BE2C (cell line): ENCODE measurements at regions not wholly inside any gene's neighbourhood (a gene's known extent, or its start where the extent isn't known, plus 50 kb on each side); places are given as distances from the start of the nearest gene placed in this dataset.

ENCODE experiments used
- DNase-seq: peaks from one replicate; pipeline ENCODE4 v3.0.0-alpha.2; 2020
- H3K27me3 ChIP-seq: fragments of 250-450 bp; sonication (Bioruptor Pico); 2 replicates; pipeline ENCODE4 v1.5.1; 2020; ENCODE audit warnings: mild to moderate bottlenecking
- H3K36me3 ChIP-seq: fragments of 250-450 bp; sonication (Bioruptor Pico); 2 replicates; pipeline ENCODE4 v1.5.1; 2020; ENCODE audit warnings: mild to moderate bottlenecking
- H3K4me1 ChIP-seq: fragments of 250-450 bp; sonication (Bioruptor Pico); 2 replicates; pipeline ENCODE4 v1.5.1; 2020
- H3K4me3 ChIP-seq: 2 replicates; pipeline ENCODE4 v1.5.1; 2011; ENCODE audit warnings: low read depth, low read length
- H3K9me3 ChIP-seq: fragments of 250-450 bp; sonication (Bioruptor Pico); 2 replicates; pipeline ENCODE4 v1.5.1; 2020
- TF ChIP-seq, protein P1 (sequence below): IDR thresholded peaks from 2 replicates; pipeline ENCODE4 v1.5.1; 2012; ENCODE audit warnings: mild to moderate bottlenecking, low read depth, low read length

DNA sequence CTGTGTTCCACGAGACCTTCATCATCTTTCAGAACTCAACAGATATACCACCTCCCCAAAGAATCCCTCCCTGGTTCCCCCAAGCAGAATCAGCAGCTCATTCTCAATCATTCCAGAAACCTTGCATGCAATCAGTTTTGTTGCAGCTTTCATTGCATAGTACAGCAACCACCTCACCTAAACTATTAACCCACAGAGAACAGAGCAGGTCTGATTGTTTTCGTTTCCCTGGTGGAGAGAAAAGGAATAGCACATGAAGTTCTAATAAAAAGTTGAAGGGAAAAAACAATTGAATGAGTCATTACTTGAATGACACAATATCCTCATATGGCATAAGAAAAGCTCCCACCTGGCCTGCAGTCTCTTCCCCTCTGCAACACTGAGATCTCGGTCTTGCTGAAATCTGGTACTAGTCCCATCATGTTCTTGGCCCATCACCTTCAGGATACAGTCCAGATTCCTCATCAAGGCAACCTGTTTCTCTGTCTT, 147.1 kb upstream of the GDF10 start:
- TF ChIP-seq, protein P1, sequence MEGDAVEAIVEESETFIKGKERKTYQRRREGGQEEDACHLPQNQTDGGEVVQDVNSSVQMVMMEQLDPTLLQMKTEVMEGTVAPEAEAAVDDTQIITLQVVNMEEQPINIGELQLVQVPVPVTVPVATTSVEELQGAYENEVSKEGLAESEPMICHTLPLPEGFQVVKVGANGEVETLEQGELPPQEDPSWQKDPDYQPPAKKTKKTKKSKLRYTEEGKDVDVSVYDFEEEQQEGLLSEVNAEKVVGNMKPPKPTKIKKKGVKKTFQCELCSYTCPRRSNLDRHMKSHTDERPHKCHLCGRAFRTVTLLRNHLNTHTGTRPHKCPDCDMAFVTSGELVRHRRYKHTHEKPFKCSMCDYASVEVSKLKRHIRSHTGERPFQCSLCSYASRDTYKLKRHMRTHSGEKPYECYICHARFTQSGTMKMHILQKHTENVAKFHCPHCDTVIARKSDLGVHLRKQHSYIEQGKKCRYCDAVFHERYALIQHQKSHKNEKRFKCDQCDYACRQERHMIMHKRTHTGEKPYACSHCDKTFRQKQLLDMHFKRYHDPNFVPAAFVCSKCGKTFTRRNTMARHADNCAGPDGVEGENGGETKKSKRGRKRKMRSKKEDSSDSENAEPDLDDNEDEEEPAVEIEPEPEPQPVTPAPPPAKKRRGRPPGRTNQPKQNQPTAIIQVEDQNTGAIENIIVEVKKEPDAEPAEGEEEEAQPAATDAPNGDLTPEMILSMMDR, result peak; percentile 41
- DNase-seq, result no peak
- Histone ChIP-seq H3K27me3 (no peaks in the 10 kb centered on the region), H3K4me1 (no peaks in the 10 kb centered on the region), H3K36me3 (no peaks in the 10 kb centered on the region), H3K4me3 (no peak overlapping the region), H3K9me3 (no peaks in the 10 kb centered on the region)

GRCh38 chr10:47154762-47155161, 145.2 kb upstream of the GDF10 start:
- Histone ChIP-seq H3K4me1 (no peaks in the 10 kb centered on the region), H3K4me3 (no peak overlapping the region), H3K27me3 (no peaks in the 10 kb centered on the region), H3K9me3 (no peaks in the 10 kb centered on the region), H3K36me3 (no peaks in the 10 kb centered on the region)
- TF ChIP-seq, protein P1, result no peak
- DNase-seq, result no peak

DNA sequence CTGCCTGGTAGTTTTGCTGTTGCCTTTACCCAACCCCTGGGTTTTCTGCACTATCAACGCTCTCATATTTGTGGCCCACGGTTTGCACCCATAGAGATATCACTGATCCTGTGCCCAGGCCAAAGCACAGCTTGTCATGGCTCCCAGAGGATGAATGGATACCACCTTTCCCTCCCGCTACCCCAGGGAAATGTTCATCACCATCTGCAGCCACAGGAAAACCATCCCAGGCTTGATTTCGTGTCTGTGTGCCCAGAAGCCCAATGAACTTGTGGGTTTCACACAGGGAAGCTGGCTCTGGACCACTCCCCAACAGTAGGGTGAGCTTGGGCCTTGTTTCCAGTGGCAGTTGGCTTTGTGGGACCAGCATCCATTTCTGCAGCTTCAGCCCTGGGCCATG, 143.1 kb upstream of the GDF10 start:
- H3K36me3 ChIP-seq, result no peaks in the 10 kb centered on the region
- DNase-seq, result no peak

GRCh38 chr10:47158116-47159071, 141.6 kb upstream of the GDF10 start:
- TF ChIP-seq, protein P1, result no peak
- Histone ChIP-seq H3K27me3 (no peaks in the 10 kb centered on the region), H3K9me3 (no peaks in the 10 kb centered on the region), H3K4me3 (no peak overlapping the region), H3K36me3 (no peaks in the 10 kb centered on the region), H3K4me1 (no peaks in the 10 kb centered on the region)
- DNase-seq, result no peak

More for the DNA sequence above, 143.1 kb upstream of the GDF10 start:
- Histone ChIP-seq H3K4me3 (no peak overlapping the region), H3K4me1 (no peaks in the 10 kb centered on the region), H3K9me3 (no peaks in the 10 kb centered on the region), H3K27me3 (no peaks in the 10 kb centered on the region)
- TF ChIP-seq, protein P1, result no peak

DNA sequence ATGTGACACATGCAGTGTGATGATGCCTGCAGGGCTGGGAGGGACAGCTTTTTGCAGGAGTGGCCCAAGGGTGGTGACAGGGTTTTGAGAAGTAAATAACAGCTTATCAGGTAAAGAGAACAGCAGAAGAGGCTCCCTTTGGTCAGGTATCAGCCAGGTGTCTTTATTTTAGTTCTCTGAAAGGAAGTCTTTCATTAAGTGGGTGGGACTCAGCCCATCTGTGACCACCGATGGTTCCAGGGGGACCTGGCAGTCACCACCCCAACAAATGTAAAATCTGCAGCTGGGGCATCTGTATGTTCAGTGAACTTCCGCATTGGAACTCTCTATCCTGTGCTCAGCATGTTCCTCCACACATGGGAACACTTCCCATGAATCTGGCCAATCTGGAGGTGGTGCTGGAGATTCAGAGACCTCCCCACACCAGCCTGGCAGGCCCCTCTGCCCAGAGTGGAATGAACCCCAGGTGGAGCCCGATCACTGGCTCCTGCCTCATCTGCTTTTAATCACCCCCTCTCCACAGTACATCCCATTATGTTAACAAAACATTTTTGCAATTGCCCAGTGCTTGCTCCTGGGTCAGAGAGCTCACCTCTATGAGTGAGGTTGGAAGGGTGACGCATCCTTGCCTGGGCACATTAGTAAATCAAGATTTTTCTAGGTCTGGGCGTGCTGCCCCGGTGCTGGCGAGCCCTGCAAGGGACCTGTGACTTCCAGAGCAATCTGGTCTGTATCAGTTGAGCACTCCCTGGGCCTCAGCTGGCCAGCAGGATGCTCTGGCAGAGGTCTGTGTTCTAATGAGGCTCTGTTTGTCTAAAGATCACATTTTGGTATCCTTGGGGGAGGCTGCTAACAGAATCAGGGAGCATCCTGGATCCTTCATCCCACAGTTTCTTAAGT, 140.4 kb upstream of the GDF10 start:
- Histone ChIP-seq H3K36me3 (no peaks in the 10 kb centered on the region), H3K27me3 (no peaks in the 10 kb centered on the region), H3K9me3 (no peaks in the 10 kb centered on the region), H3K4me3 (no peak overlapping the region), H3K4me1 (no peaks in the 10 kb centered on the region)
- DNase-seq, result no peak
- TF ChIP-seq, protein P1, result no peak
